ENCODE measurements at regions not wholly inside any gene's neighbourhood (a gene's known extent, or its start where the extent isn't known, plus 50 kb on each side); places are given as distances from the start of the nearest gene placed in this dataset.

DNA sequence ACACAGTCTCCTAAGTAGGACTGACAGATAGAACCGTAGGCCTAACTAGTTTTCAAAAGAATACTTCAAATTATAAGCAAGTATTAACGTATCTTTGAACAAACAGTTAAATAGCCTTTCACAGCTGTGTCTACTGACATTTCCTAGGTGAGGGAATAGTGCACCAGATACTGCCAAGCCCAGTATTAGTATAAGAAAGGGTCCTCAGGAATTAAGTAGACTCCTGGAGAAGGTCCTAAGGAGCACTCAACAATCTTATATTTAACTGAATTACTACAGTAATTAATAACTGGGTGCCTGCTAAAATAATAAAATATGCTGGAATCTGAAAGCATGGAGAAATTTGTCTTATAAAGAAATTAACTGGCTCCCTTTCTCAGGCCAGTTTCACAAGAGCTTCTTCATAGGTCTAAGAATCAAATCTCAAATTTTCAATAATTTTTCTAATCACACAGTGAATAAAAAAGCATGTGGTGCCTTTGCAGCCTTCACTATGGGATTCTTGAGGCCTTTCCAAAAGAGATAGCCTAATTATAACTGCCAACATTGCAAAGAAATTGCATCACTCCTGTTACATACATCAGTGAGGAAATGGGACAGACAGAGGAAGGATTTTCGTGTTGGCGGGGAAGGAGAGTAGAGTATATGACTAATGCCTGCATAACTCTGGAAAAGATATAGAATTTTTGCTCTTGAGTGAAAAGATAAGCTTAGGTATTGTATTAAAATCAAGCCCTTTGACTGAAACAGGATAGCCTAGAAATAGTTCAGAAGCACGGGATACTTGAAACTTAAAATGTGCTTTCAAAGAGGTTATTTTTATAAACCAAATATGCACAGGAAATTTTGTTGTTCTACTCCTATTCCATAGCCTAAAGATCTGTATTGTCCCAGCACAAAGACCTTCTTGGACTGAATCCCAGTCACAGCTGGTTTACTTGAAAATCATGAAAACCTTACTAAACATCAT is 228.6 kb upstream of the STK17B start:
- DNase-seq (ENCODE audit: low read depth), result peak; percentile 93
- H3K4me3 ChIP-seq (ENCODE audit: low read length), result no peak overlapping the region
- no peak for TF ChIP-seq CTCF (conservative IDR thresholded peaks at IDR 0.05; ENCODE audit: low read depth, low read length)

GRCh38 chr2:196403471-196403870 is 232.1 kb upstream of the STK17B start:
- H3K4me3 ChIP-seq (ENCODE audit: low read length), result no peak overlapping the region
- DNase-seq (ENCODE audit: low read depth), result no peak
- no peak for TF ChIP-seq CTCF (conservative IDR thresholded peaks at IDR 0.05; ENCODE audit: low read depth, low read length)

GRCh38 chr2:196404276-196404675 is 232.9 kb upstream of the STK17B start:
- no peak for TF ChIP-seq CTCF (conservative IDR thresholded peaks at IDR 0.05; ENCODE audit: low read depth, low read length)
- no peak for DNase-seq (ENCODE audit: low read depth)
- no peak overlapping the region for H3K4me3 ChIP-seq (ENCODE audit: low read length)

GRCh38 chr2:196407675-196408264 is 231.7 kb upstream of the CCDC150 start:
- no peak overlapping the region for H3K4me3 ChIP-seq (ENCODE audit: low read length)
- no peak for DNase-seq (ENCODE audit: low read depth)
- TF ChIP-seq CTCF (conservative IDR thresholded peaks at IDR 0.05; ENCODE audit: low read depth, low read length), result no peak

- no peak for TF ChIP-seq CTCF (conservative IDR thresholded peaks at IDR 0.05; ENCODE audit: low read depth, low read length)
- DNase-seq (ENCODE audit: low read depth), result no peak
- no peak overlapping the region for H3K4me3 ChIP-seq (ENCODE audit: low read length)
Observed at GRCh38 chr2:196409376-196409775, 230.1 kb upstream of the CCDC150 start.

DNA sequence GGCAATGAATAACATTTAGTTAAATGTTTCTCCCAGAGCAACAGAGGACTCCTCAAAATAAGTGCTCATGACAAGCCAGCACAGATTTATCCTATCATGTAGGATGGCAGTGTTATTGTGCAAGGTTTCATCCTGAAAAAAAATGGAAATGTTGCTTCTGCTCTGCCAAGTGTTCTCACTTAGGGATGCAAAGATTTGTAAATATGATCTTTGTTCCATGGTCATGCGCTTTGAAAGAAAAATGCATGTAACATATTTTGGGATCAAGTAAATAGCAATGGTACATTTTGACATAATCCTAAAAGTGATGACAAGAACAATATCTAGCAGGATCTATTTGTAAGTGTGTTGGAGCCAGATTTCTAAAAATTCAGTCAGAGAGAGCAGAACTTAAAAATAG is 229.5 kb upstream of the CCDC150 start:
- DNase-seq (ENCODE audit: low read depth), result no peak
- no peak overlapping the region for H3K4me3 ChIP-seq (ENCODE audit: low read length)
- TF ChIP-seq CTCF (conservative IDR thresholded peaks at IDR 0.05; ENCODE audit: low read depth, low read length), result no peak
